ENCODE measurements at regions not wholly inside any gene's neighbourhood (a gene's known extent, or its start where the extent isn't known, plus 50 kb on each side); places are given as distances from the start of the nearest gene placed in this dataset.
"Not testable (repeated sequence)": the region's sequence is repeated elsewhere in the genome, so short reads cannot be mapped to it uniquely, and the experiment has no call there.

DNA sequence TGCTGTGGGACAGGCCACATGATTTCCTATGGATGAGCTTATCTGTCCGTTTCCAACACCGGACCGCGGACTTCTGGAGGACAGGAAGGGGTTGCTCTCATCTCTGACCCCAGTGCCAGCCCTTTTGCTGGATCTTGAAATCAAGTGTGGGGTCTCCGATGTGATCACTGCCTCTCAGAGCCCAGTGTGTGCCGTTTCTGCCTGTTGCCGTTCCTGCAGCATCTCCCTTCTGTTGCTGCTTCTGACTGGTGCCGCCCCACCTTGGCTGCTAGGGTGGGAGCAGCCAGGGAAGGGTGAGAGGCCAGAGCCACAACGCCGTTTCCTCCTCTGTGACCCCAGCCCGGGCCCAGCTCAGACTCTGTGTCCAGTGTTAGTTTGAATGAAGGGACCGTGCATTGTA is 67.3 kb upstream of the WNT4 start:
- no peak overlapping the region for H3K14ac ChIP-seq (ENCODE audit: low read length)
- peak overlapping the region; percentile 32 for H3K9ac ChIP-seq (ENCODE audit: low read depth, low read length, poor library complexity)
- no peak overlapping the region for H4K91ac ChIP-seq (ENCODE audit: low read depth, low read length, poor library complexity)
- no peak overlapping the region for H3K27ac ChIP-seq (replicated peaks; ENCODE audit: low read length)
- H3K18ac ChIP-seq (ENCODE audit: low read length) = no peak overlapping the region
- H2BK120ac ChIP-seq (ENCODE audit: low read depth, low read length) = no peak overlapping the region
- no peak overlapping the region for H3K4me2 ChIP-seq (ENCODE audit: insufficient read depth, low read length, poor library complexity, severe bottlenecking)
- no peak overlapping the region for H4K8ac ChIP-seq (ENCODE audit: low read depth, low read length)
- H3K23ac ChIP-seq (ENCODE audit: low read depth, low read length, poor library complexity) = peak overlapping the region; percentile 37
- peaks cover 26 to 86% (median 78%) of the 10 kb centered on the region in 3 experiments for H3K27me3 ChIP-seq (ENCODE audit: control insufficient read depth in 3 of 3, insufficient read depth in 3 of 3, low read depth in 1 of 3, low read length in 3 of 3)
- no CpG with 5 or more reads among the region's 12 CpGs for WGBS, 2 donors (ENCODE audit: extremely low coverage in 2 of 2, insufficient read length in 2 of 2, insufficient replicate concordance in 1 of 2)
- H2BK5ac ChIP-seq (ENCODE audit: low read length) = no peak overlapping the region
- H3K4me1 ChIP-seq (ENCODE audit: control insufficient read depth in 2 of 2, insufficient read depth in 1 of 2, low read depth in 1 of 2, low read length in 2 of 2) = peaks cover 16 to 25% of the 10 kb centered on the region in 2 donors
- H3K9me3 ChIP-seq (replicated peaks in 1 of 2; ENCODE audit: control insufficient read depth in 2 of 2, insufficient read depth in 1 of 2, low read depth in 1 of 2, low read length in 2 of 2) = no peaks in the 10 kb centered on the region
- H3K4ac ChIP-seq (ENCODE audit: low read length) = no peak overlapping the region
- no peak for DNase-seq (ENCODE audit: low spot score)
- H3K79me1 ChIP-seq (ENCODE audit: low read depth, low read length) = no peaks in the 10 kb centered on the region
- H2BK15ac ChIP-seq (ENCODE audit: low read length) = no peak overlapping the region
- no peak overlapping the region for H3K4me3 ChIP-seq (ENCODE audit: low read length in 2 of 2)
- no peaks in the 10 kb centered on the region for H3K36me3 ChIP-seq (replicated peaks in 1 of 2; ENCODE audit: control insufficient read depth in 2 of 2, insufficient read depth in 2 of 2, low read length in 2 of 2)
- no peak overlapping the region for H2AFZ ChIP-seq (ENCODE audit: low read length)
- H2AK5ac ChIP-seq (ENCODE audit: low read depth, low read length) = no peak overlapping the region
- H2BK12ac ChIP-seq (ENCODE audit: low read length) = no peak overlapping the region

- Histone ChIP-seq H3K4me3 (ENCODE audit: low read length in 2 of 2) (no peak overlapping the region), H3K18ac (ENCODE audit: low read length) (no peak overlapping the region), H3K4ac (ENCODE audit: low read length) (no peak overlapping the region), H2BK120ac (ENCODE audit: low read depth, low read length) (no peak overlapping the region), H2AK5ac (ENCODE audit: low read depth, low read length) (no peak overlapping the region), H3K14ac (ENCODE audit: low read length) (no peak overlapping the region), H3K36me3 (replicated peaks in 1 of 2; ENCODE audit: control insufficient read depth in 2 of 2, insufficient read depth in 2 of 2, low read length in 2 of 2) (no peaks in the 10 kb centered on the region), H2BK12ac (ENCODE audit: low read length) (no peak overlapping the region), H3K9ac (ENCODE audit: low read depth, low read length, poor library complexity) (peak overlapping the region; percentile 32), H3K9me3 (replicated peaks in 1 of 2; ENCODE audit: control insufficient read depth in 2 of 2, insufficient read depth in 1 of 2, low read depth in 1 of 2, low read length in 2 of 2) (no peaks in the 10 kb centered on the region), H2BK5ac (ENCODE audit: low read length) (no peak overlapping the region), H3K4me2 (ENCODE audit: insufficient read depth, low read length, poor library complexity, severe bottlenecking) (no peak overlapping the region), H2AFZ (ENCODE audit: low read length) (no peak overlapping the region), H4K91ac (ENCODE audit: low read depth, low read length, poor library complexity) (no peak overlapping the region), H2BK15ac (ENCODE audit: low read length) (no peak overlapping the region), H3K4me1 (ENCODE audit: control insufficient read depth in 2 of 2, insufficient read depth in 1 of 2, low read depth in 1 of 2, low read length in 2 of 2) (peaks cover 16 to 25% of the 10 kb centered on the region in 2 donors), H3K79me1 (ENCODE audit: low read depth, low read length) (no peaks in the 10 kb centered on the region), H3K27me3 (ENCODE audit: control insufficient read depth in 3 of 3, insufficient read depth in 3 of 3, low read depth in 1 of 3, low read length in 3 of 3) (peaks cover 26 to 81% (median 75%) of the 10 kb centered on the region in 3 experiments), H3K23ac (ENCODE audit: low read depth, low read length, poor library complexity) (peak overlapping the region; percentile 8), H4K8ac (ENCODE audit: low read depth, low read length) (no peak overlapping the region), H3K27ac (replicated peaks; ENCODE audit: low read length) (no peak overlapping the region)
- no CpG with 5 or more reads among the region's 7 CpGs for WGBS, 2 donors (ENCODE audit: extremely low coverage in 2 of 2, insufficient read length in 2 of 2, insufficient replicate concordance in 1 of 2)
- no peak for DNase-seq (ENCODE audit: low spot score)
Measured at GRCh38 chr1:22210636-22211035, 67.7 kb upstream of the WNT4 start.

GRCh38 chr1:22211459-22211858 is 68.6 kb upstream of the WNT4 start:
- not testable (repeated sequence) for H3K18ac ChIP-seq (ENCODE audit: low read length); H3K79me1 ChIP-seq (ENCODE audit: low read depth, low read length); H2BK12ac ChIP-seq (ENCODE audit: low read length); H3K4ac ChIP-seq (ENCODE audit: low read length); H3K4me3 ChIP-seq (ENCODE audit: low read length in 2 of 2); H2AFZ ChIP-seq (ENCODE audit: low read length); H4K91ac ChIP-seq (ENCODE audit: low read depth, low read length, poor library complexity); H2BK15ac ChIP-seq (ENCODE audit: low read length); DNase-seq (ENCODE audit: low spot score); H4K8ac ChIP-seq (ENCODE audit: low read depth, low read length); H2BK120ac ChIP-seq (ENCODE audit: low read depth, low read length); H3K23ac ChIP-seq (ENCODE audit: low read depth, low read length, poor library complexity); H3K36me3 ChIP-seq (replicated peaks in 1 of 2; ENCODE audit: control insufficient read depth in 2 of 2, insufficient read depth in 2 of 2, low read length in 2 of 2); H2BK5ac ChIP-seq (ENCODE audit: low read length); H3K14ac ChIP-seq (ENCODE audit: low read length); H3K9me3 ChIP-seq (replicated peaks in 1 of 2; ENCODE audit: control insufficient read depth in 2 of 2, insufficient read depth in 1 of 2, low read depth in 1 of 2, low read length in 2 of 2); H3K9ac ChIP-seq (ENCODE audit: low read depth, low read length, poor library complexity); H2AK5ac ChIP-seq (ENCODE audit: low read depth, low read length); H3K4me2 ChIP-seq (ENCODE audit: insufficient read depth, low read length, poor library complexity, severe bottlenecking); H3K27ac ChIP-seq (replicated peaks; ENCODE audit: low read length)
- H3K4me1 ChIP-seq (ENCODE audit: control insufficient read depth in 2 of 2, insufficient read depth in 1 of 2, low read depth in 1 of 2, low read length in 2 of 2) = peaks cover 16 to 25% of the 10 kb centered on the region in 2 donors
- WGBS, 2 donors (ENCODE audit: extremely low coverage in 2 of 2, insufficient read length in 2 of 2, insufficient replicate concordance in 1 of 2) = no CpG with 5 or more reads among the region's 6 CpGs
- H3K27me3 ChIP-seq (ENCODE audit: control insufficient read depth in 3 of 3, insufficient read depth in 3 of 3, low read depth in 1 of 3, low read length in 3 of 3) = peaks cover 26 to 84% (median 76%) of the 10 kb centered on the region in 3 experiments

DNA sequence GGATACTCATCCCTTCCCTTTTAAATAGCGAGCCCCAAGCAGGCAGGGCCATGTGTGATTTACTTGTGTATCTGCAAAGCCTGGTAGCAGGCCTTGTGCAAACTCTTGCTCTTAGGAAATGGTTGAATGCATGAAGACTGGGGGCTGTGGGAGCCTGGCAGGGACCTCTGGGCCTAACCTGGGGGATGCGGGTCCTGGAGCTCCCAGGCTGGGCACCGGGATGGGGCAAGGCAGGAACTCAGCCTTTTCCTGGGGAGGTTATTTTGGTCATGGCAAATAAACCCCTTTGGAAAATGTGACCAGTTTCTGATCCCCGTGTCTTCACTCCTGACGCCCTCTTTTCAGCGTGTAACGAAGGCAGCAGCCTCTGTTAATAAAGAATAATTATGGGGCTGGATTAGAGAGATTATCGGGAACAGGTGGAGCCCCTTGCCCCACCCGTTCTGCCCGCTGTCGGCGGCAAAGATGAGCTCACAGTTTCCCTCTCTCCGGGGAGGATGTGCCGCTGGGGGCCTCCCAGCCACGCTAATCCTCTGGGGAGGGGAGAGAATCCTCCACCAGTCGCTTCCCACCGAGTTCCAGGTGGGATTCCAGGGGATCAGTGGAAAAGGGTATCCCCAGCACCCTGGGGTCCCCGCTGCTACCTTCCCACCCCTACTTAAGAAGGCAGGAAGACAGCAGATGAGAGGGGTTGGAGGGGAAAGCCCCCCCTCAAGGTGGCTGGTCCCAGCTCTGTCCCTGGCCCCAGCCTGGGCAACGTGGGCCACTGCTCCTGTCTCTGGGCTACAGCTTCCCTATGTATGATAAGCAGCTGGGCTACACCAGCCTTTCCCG is 69.7 kb upstream of the WNT4 start:
- Histone ChIP-seq H3K23ac (ENCODE audit: low read depth, low read length, poor library complexity) (peak overlapping the region; percentile 55), H2AFZ (ENCODE audit: low read length) (no peak overlapping the region), H3K4me3 (ENCODE audit: low read length in 2 of 2) (no peak overlapping the region), H3K4ac (ENCODE audit: low read length) (no peak overlapping the region), H3K9me3 (replicated peaks in 1 of 2; ENCODE audit: control insufficient read depth in 2 of 2, insufficient read depth in 1 of 2, low read depth in 1 of 2, low read length in 2 of 2) (no peaks in the 10 kb centered on the region), H2BK120ac (ENCODE audit: low read depth, low read length) (no peak overlapping the region), H3K4me2 (ENCODE audit: insufficient read depth, low read length, poor library complexity, severe bottlenecking) (no peak overlapping the region), H3K9ac (ENCODE audit: low read depth, low read length, poor library complexity) (no peak overlapping the region), H3K18ac (ENCODE audit: low read length) (no peak overlapping the region), H2BK15ac (ENCODE audit: low read length) (no peak overlapping the region), H3K27me3 (ENCODE audit: control insufficient read depth in 3 of 3, insufficient read depth in 3 of 3, low read depth in 1 of 3, low read length in 3 of 3) (peaks cover 22 to 81% (median 71%) of the 10 kb centered on the region in 3 experiments), H2BK12ac (ENCODE audit: low read length) (no peak overlapping the region), H2BK5ac (ENCODE audit: low read length) (no peak overlapping the region), H4K8ac (ENCODE audit: low read depth, low read length) (no peak overlapping the region), H3K27ac (replicated peaks; ENCODE audit: low read length) (no peak overlapping the region), H3K4me1 (ENCODE audit: control insufficient read depth in 2 of 2, insufficient read depth in 1 of 2, low read depth in 1 of 2, low read length in 2 of 2) (peaks cover 15 to 18% of the 10 kb centered on the region in 2 donors), H3K14ac (ENCODE audit: low read length) (no peak overlapping the region), H3K36me3 (replicated peaks in 1 of 2; ENCODE audit: control insufficient read depth in 2 of 2, insufficient read depth in 2 of 2, low read length in 2 of 2) (no peaks in the 10 kb centered on the region), H3K79me1 (ENCODE audit: low read depth, low read length) (no peaks in the 10 kb centered on the region), H4K91ac (ENCODE audit: low read depth, low read length, poor library complexity) (no peak overlapping the region), H2AK5ac (ENCODE audit: low read depth, low read length) (no peak overlapping the region)
- no peak for DNase-seq (ENCODE audit: low spot score)
- WGBS, 2 donors (ENCODE audit: extremely low coverage in 2 of 2, insufficient read length in 2 of 2, insufficient replicate concordance in 1 of 2) = no CpG with 5 or more reads among the region's 20 CpGs
